Left lobe of liver (tissue), 2 donors: ENCODE measurements at regions not wholly inside any gene's neighbourhood (a gene's known extent, or its start where the extent isn't known, plus 50 kb on each side); places are given as distances from the start of the nearest gene placed in this dataset.

Experiments
- ATAC-seq: fragments of 200-7000 bp; cut with Tn5 transposase; one replicate; pipeline ENCODE4 v1.9.1; 2020; ENCODE audit warnings: mild to moderate bottlenecking, moderate library complexity
- DNase-seq: peaks from one replicate; pipeline ENCODE4 v3.0.0-alpha.2; 2020; ENCODE audit warnings: low spot score
- donor health status: DM: no; HTN: no; CAD: no; lungs with moderate emphysema.
- donor health status: DM: no; HTN: yes; CAD: no.

DNA sequence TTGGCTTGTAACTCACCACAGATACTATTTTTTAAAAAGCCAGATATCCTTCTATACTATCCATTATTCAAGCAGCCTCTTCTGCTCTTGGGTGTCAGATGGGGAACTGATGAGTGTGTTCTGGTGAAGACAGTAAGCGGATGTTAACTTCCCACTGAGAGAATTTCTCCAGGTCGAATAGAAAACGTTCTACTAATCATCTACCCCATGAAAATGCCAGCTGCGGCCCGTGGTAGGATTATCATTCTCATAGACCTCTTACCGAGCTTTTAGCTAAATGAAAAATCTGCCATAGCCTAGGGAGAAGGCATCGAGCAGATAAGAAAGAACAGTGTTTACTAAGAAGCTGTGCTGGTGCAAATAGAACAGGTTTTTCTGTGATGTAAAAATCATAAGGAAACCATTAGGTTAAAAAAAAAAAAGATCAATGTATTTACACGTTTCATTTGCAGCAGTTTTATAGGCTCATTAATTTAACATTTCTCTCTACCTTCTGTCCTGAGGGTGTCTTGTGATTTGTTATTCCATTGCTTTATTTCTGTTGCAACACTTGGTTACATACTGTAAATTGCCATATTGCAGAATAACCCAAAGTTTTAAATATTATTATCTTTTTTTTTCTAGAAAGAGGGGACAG, 1521.5 kb upstream of the ZEB2 start:
- no peak for DNase-seq
- no peak for ATAC-seq

GRCh38 chr2:146040051-146040450, 1520.1 kb upstream of the ZEB2 start:
- DNase-seq = no peak

DNA sequence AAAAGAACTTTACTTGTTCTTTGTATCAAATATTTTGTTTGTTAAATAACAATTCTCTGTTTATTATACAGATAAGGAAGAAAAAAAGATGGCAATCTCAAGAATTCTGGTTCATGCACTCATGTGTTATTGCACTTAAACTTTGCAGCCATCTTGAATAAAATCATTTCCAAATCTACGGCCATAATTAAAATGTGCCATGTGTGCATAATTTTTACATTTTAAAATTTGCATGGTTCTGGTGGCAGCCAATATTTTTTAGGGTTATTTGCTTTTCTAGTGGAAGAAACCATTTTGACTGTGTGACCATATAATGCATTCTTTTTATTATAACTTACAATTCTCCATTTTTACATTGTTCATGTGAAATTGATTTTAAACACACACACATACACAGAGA, 1518.1 kb upstream of the ZEB2 start:
- no peak for ATAC-seq
- no peak for DNase-seq

More at GRCh38 chr2:146040051-146040450, 1520.1 kb upstream of the ZEB2 start:
- ATAC-seq = no peak

- no peak for DNase-seq
- ATAC-seq = no peak
These were observed 1517.5 kb upstream of the ZEB2 start for GRCh38 chr2:146037334-146037870.

DNA sequence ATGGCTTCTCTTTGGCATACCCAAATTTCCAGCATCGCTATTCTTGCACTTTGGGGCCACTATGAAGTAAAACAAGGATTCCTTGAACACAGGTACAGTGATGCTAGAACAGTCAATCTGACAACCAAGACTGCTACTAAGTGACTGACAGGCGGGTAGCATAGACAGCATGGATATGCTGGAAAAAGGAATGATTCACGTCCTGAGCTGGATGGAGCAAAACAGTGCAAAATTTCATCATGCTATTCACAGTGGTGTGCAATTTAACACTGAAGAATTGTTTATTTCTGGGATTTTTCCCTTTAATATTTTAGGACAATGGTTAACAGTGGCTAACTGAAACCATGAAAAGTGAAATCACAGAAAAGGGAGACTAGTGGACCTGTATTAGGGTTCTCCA, 1511.2 kb upstream of the ZEB2 start:
- no peak for ATAC-seq
- no peak for DNase-seq

GRCh38 chr2:146027156-146027555, 1507.2 kb upstream of the ZEB2 start:
- ATAC-seq (no peak), DNase-seq (no peak)

DNA sequence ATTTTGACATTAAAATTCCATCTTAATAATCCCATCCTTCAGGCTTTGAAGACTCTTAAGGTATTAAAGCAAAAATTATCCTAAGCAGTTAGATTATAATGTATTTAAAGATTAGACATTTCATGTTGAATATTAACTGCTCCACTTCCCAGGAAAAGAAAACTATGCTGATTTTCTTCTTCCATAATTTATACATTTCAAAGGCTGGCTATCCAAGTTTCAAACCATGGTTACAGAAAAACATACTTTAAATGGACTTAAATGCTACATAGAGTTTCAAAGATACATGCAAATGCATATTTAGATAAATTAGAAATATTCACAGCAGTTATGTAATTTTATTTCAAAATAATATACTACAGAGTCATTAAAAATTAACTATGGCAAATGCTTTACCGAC, 1505.6 kb upstream of the ZEB2 start:
- DNase-seq = no peak
- ATAC-seq = no peak

GRCh38 chr2:146024212-146024743, 1504.4 kb upstream of the ZEB2 start:
- ATAC-seq = no peak
- no peak for DNase-seq

DNA sequence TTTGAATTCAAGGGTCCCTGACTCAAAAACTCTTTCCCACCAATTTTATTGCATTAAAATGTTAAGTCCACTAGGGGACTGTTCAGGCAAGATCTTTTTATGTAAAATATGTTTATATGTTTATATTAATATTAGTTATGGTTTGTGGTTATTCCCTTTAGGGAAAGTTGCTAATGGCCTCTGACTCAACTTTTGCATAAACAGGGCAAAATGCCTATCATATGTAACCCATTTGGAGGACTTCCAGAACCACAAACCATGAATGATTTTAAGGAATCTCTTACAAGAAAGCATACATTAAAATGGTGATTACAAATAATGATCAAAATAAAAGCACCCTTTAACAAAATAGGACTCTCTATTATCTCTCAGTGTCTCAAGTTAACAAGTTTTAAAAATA, 1484.5 kb upstream of the ZEB2 start:
- no peak for DNase-seq
- no peak for ATAC-seq

GRCh38 chr2:146003337-146003736, 1483.4 kb upstream of the ZEB2 start:
- ATAC-seq (no peak), DNase-seq (no peak)

DNA sequence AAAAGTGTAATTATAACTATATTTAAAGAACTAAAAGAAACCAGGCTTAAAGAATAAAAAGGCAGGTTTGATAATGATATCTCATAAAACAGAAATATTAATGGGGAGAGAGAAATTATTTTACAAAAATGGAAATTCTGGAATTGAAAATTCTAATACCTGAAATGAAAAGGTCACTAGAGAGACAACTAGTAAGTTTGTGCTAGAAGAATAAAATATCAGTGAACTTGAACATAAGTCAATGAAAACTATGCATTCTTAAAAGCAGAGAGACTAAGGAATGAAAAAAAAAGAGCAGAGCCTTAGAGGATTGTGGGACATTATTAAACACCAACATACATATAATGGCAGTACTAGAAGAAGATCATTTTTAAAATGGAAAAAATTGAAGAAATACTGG, 1475.0 kb upstream of the ZEB2 start:
- ATAC-seq (no peak), DNase-seq (no peak)

DNA sequence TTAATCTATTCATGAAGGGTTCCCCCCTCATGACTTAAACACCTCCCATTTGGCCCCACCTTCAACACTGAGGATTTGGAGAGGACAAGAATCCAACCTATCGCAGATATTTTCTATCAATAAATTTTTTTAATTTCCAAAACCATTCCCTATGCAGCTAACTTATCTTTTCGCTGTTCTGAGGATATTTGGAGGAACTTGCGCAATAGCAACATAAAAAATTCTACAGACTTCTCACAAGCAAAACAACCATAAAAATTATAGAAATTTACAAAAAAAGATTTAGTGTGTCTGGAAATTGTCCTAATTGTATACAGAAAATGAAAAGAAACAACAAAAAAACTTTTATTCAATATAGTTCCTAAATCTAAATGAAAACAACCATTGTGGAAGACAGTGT, 1472.7 kb upstream of the ZEB2 start:
- DNase-seq (no peak), ATAC-seq (no peak)

- ATAC-seq = no peak
These were observed 1467.9 kb upstream of the ZEB2 start for GRCh38 chr2:145987793-145988192.

GRCh38 chr2:145985517-145985916, 1465.6 kb upstream of the ZEB2 start:
- DNase-seq = no peak

More at GRCh38 chr2:145987793-145988192, 1467.9 kb upstream of the ZEB2 start:
- DNase-seq = no peak

DNA sequence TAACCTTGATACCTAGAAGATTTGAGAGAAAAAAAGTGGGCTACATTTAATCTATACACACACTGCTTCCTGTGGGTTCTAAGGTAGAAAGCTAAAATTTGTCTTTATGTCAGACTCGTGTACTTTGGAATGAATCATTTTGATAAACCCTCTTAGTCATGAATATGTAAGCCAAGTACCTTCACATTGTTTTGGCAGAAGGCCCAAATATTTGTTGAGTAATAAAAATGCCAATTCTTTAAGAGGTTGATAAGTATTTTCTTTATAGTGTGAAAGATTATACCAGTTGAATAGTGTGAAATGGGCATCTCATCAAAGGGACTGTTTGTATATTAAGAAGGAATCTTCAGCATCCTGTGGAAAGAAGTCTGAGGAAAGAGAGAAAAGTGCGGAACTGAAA, 1464.7 kb upstream of the ZEB2 start:
- no peak for DNase-seq
- no peak for ATAC-seq

More at GRCh38 chr2:145985517-145985916, 1465.6 kb upstream of the ZEB2 start:
- no peak for ATAC-seq

GRCh38 chr2:145980318-145980717, 1460.4 kb upstream of the ZEB2 start:
- ATAC-seq (no peak), DNase-seq (no peak)

DNA sequence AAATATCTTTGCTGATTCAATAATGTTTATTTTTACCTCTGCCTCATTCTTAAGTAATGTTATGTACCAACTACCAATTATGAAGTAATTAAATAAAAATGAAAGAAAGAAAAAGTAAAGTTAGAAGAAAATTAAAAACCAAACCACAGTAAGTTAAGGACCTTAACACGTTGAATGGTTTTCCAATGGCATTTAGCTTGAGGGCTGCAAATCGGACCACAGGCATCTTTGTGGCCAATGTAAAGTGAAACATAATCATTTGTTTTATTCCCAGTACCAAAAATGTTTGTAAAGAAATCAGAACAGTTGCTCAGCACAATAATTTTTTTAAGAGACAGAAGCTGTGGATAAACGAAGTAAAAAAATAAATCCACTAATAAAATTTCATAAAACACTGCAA, 1455.5 kb upstream of the ZEB2 start:
- no peak for ATAC-seq

DNA sequence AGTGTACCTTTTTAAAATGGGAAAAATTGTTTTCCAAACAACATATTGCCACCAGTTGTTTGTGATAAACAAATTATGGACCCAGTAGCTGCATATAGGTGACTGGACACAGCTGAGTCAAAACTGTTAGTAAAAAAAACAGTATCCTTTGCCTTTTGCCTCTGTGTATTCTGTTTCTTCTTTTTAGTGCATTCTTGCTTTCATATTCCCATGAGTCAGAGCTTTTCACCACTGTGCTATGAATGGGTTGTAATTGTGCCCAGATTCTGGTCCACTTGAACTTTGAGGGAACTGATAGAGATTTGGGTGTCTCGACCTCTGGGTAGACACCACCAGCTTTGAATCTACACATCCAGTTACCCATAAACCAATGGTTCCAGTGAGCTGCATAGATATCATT, 1441.9 kb upstream of the ZEB2 start:
- ATAC-seq (no peak), DNase-seq (no peak)

More for the DNA sequence above, 1455.5 kb upstream of the ZEB2 start:
- no peak for DNase-seq

DNA sequence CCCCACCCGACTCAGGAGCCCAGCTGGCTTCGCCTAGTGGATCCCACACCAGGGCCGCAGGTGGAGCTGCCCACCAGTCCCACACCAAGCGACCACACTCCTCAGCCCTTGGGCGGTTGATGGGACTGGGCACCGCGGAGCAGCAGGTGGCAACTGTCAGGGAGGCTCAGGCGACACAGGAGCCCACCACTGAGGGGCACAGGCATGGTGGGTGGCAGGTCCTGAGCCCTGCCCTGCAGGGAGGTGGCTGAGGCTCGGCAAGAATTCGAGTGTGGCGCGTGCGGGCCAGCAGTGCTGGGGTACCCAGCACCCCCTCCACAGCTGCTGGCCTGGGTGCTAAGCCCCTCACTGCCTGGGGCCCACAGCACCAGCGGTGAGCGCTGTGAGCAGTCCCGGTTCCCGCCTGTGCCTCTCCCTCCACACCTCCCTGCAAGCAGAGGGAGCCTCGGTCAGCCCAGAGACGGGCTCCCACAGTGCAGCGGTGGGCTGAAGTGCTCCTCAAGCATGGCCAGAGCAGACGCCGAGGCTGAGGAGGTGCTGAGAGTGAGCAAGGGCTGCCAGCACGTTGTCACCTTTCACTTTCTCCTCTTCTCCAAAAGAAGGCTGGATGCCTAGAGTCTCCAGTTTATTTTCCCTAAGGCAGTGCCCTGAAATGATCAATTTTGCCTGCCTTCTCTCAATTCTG, 1440.7 kb upstream of the ZEB2 start:
- DNase-seq (no peak), ATAC-seq (no peak)

DNA sequence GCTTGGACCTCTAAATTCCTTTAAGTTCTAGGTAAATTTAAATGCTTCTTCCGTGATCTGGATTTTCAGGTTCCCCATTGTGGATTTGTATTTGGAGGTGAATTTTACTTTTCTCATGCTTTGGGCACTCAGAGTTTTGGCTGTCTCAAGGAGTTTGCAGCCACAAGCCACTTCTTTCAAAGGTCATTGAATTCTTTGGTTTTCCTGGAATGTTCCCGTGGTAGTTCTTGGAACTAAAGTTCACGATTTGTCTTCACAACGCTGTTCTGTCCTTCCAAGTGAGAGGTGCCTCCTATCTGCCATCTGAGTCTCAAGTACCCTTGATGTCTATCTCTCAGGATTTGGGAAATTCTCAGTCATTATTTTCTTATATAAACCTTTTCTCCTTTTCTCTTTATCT, 1438.7 kb upstream of the ZEB2 start:
- DNase-seq = no peak
- no peak for ATAC-seq

GRCh38 chr2:145957929-145958328, 1438.0 kb upstream of the ZEB2 start:
- DNase-seq = no peak
- no peak for ATAC-seq

GRCh38 chr2:145939949-145940348, 1420.0 kb upstream of the ZEB2 start:
- DNase-seq (no peak), ATAC-seq (no peak)
